ENCODE measurements at regions not wholly inside any gene's neighbourhood (a gene's known extent, or its start where the extent isn't known, plus 50 kb on each side); places are given as distances from the start of the nearest gene placed in this dataset.

- TF ChIP-seq MAFG (tag; conservative IDR thresholded peaks at IDR 0.05) (peak; percentile 24; the same call in 1 of the 2 replicates), MAFK (IDR thresholded peaks at IDR 0.05; ENCODE audit: low read length) (no peak), ARHGAP35 (IDR thresholded peaks at IDR 0.05; ENCODE audit: partially characterized antibody) (no peak), FOXK1 (CRISPR knock-in tag; IDR thresholded peaks at IDR 0.05; ENCODE audit: borderline replicate concordance) (no peak), FOXP1 (CRISPR knock-in tag; IDR thresholded peaks at IDR 0.05) (no peak)
Observed at GRCh38 chr10:50946991-50947781, 61.8 kb upstream of the A1CF start (continued).

DNA sequence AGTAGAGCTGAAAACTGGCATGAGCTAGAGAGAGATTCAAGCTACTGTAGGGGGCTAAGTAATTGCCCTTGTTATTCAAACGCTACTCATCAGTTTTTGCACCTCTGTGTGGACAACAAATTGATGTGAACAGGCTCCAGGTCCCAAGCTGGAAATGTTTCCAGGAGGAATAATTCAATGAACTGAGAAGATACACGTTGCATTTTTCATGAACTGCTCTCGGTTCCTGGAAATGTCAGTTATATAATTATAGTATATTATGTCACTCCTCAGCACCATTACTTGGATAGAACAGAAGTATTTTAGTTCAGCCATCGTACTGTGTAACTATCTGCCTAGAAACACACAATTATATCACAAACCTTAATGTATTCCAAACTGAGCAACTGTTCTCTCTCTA lies 65.9 kb upstream of the A1CF start:
- CTCF ChIA-PET (ENCODE audit: low intra/inter-chr PET ratio), result no interaction called here
- Histone ChIP-seq H3K4me2 (ENCODE audit: insufficient read depth, low read length) (no peak overlapping the region), H3K9me3 (replicated peaks; ENCODE audit: control insufficient read depth, insufficient read depth, low read depth, low read length) (no peaks in the 10 kb centered on the region), H3K27ac (ENCODE audit: extremely low read depth, low read depth, low read length) (no peak overlapping the region), H3K27me3 (ENCODE audit: control insufficient read depth in 2 of 2, insufficient read depth in 2 of 2, low read length in 2 of 2) (no peaks in the 10 kb centered on the region), H3K9me1 (ENCODE audit: control insufficient read depth, insufficient read depth, low read length) (no peaks in the 10 kb centered on the region), H3K9ac (ENCODE audit: insufficient read depth in 1 of 2, low read depth in 2 of 2, low read length in 2 of 2) (no peak overlapping the region), H3K4me1 (replicated peaks in 1 of 2; ENCODE audit: control insufficient read depth in 2 of 2, insufficient read depth in 2 of 2, low read length in 2 of 2) (no peaks in the 10 kb centered on the region), H3K79me2 (ENCODE audit: control insufficient read depth, insufficient read depth, low read length) (no peaks in the 10 kb centered on the region), H3K4me3 (no peak overlapping the region), H4K20me1 (replicated peaks; ENCODE audit: control insufficient read depth, insufficient read depth, low read length) (no peaks in the 10 kb centered on the region), H2AFZ (ENCODE audit: low read depth, low read length) (no peak overlapping the region), H3K36me3 (ENCODE audit: control insufficient read depth, insufficient read depth, low read length) (no peaks in the 10 kb centered on the region)
- DNase-seq (ENCODE audit: extremely low read depth in 1 of 4, low spot score in 3 of 4) (no peak), ATAC-seq (no peak), FAIRE-seq (no peak)
- no TSS peak for BruUV-seq (replicated peaks)
- TF ChIP-seq ZNF184 (CRISPR knock-in tag; IDR thresholded peaks at IDR 0.05) (no peak), ZNF830 (CRISPR knock-in tag; IDR thresholded peaks at IDR 0.05) (no peak), JUNB (CRISPR knock-in tag; conservative IDR thresholded peaks at IDR 0.05) (no peak), ZC3H11A (IDR thresholded peaks at IDR 0.05; ENCODE audit: low read depth, low read length) (no peak), BCOR (IDR thresholded peaks at IDR 0.05) (no peak), ZNF444 (CRISPR knock-in tag; IDR thresholded peaks at IDR 0.05) (no peak)
- in situ Hi-C loops (cut with MboI), result no loop called here
- POLR2A ChIA-PET, result no interaction called here
- intact Hi-C loops (cut with micrococcal nuclease), result no loop called here
- 0% methylated on average over 4 of the region's 4 CpGs for WGBS (ENCODE audit: insufficient coverage, low coverage, missing lambda C conversion rate)
